Uterus (tissue), 3 donors: ENCODE measurements at regions not wholly inside any gene's neighbourhood (a gene's known extent, or its start where the extent isn't known, plus 50 kb on each side); places are given as distances from the start of the nearest gene placed in this dataset.

Experiments
- DNase-seq, 2 donors: peaks; one replicate each; pipeline ENCODE4 v3.0.0-alpha.2; 2019 to 2020
- H3K27ac ChIP-seq, 2 donors: fragments of 200-600 bp; sonication (generic); 1 replicate in 1 of 2; 2 replicates in 1 of 2; pipeline ENCODE4 v1.5.1; 2016 to 2018
- H3K27me3 ChIP-seq, 2 donors: fragments of 200-600 bp; sonication (generic); one replicate each; pipeline ENCODE4 v1.5.1; 2018 to 2019; ENCODE audit warnings: control low read depth in 1 of 2
- H3K36me3 ChIP-seq, 2 donors: fragments of 200-600 bp; sonication (generic); one replicate each; pipeline ENCODE4 v1.5.1; 2019; ENCODE audit warnings: control low read depth in 1 of 2
- H3K4me1 ChIP-seq, 2 donors: fragments of 200-600 bp; sonication (generic); one replicate each; pipeline ENCODE4 v1.5.1; 2018 to 2019; ENCODE audit warnings: control low read depth in 1 of 2
- H3K4me3 ChIP-seq, 2 donors: fragments of 200-600 bp; sonication (generic); 1 replicate in 1 of 2; 2 replicates in 1 of 2; pipeline ENCODE4 v1.5.1; 2018 to 2019; ENCODE audit warnings: mild to moderate bottlenecking in 1 of 2
- H3K9me3 ChIP-seq, 2 donors: fragments of 200-600 bp; sonication (generic); one replicate each; pipeline ENCODE4 v1.5.1; 2019; ENCODE audit warnings: control low read depth in 1 of 2
- POLR2A ChIP-seq, 2 donors: fragments of 450-650 bp; IDR thresholded peaks; one replicate each; pipeline ENCODE4 v1.6.1; 2016; ENCODE audit warnings: antibody characterized with exemption in 2 of 2, mild to moderate bottlenecking in 1 of 2, moderate library complexity in 1 of 2
- intact Hi-C: fragments of 100-400 bp; cut with DNase I; formaldehyde crosslinking; loops from one replicate; pipeline ENCODE4 v1.15.1; 2023; ENCODE audit warnings: low total_unique reads
- TF ChIP-seq, protein P1 (sequence below), 4 experiments: fragments of 200-600 bp in 2 of 4; fragments of 450-650 bp in 2 of 4; sonication (generic) in 2 of 4; IDR thresholded peaks; one replicate each; pipeline ENCODE4 v1.5.1; 2016 to 2019; ENCODE audit warnings: antibody characterized with exemption in 4 of 4, mild to moderate bottlenecking in 2 of 4, moderate library complexity in 1 of 4
- donor health status: DM: yes; HTN: yes; CAD: no.

DNA sequence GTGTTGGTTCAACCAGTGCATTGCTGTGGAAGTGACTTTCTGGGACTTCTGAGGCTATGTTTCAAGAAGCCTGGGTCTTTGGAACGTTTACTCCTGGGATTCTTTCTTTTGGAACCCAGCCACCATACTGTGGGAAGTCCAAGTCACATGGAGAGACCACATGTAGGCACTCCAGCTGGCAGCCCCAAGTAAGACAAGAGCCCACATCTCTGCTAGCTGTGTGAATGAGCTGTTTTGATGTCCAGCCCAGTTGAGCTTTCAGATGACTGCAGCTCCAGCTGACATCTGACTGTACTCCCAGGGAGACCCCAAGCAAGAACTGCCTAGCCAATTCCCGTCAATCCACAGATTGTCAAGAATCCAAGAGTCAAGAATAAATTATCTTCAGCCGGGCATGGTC, 60.1 kb upstream of the SPATA31D4 start:
- H3K4me1 ChIP-seq: no peaks in the 10 kb centered on the region
- DNase-seq: no peak
- intact Hi-C loops: no loop called here
- no peak overlapping the region for H3K27ac ChIP-seq
- H3K9me3 ChIP-seq: no peaks in the 10 kb centered on the region
- TF ChIP-seq, protein P1, sequence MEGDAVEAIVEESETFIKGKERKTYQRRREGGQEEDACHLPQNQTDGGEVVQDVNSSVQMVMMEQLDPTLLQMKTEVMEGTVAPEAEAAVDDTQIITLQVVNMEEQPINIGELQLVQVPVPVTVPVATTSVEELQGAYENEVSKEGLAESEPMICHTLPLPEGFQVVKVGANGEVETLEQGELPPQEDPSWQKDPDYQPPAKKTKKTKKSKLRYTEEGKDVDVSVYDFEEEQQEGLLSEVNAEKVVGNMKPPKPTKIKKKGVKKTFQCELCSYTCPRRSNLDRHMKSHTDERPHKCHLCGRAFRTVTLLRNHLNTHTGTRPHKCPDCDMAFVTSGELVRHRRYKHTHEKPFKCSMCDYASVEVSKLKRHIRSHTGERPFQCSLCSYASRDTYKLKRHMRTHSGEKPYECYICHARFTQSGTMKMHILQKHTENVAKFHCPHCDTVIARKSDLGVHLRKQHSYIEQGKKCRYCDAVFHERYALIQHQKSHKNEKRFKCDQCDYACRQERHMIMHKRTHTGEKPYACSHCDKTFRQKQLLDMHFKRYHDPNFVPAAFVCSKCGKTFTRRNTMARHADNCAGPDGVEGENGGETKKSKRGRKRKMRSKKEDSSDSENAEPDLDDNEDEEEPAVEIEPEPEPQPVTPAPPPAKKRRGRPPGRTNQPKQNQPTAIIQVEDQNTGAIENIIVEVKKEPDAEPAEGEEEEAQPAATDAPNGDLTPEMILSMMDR (IDR thresholded peaks at IDR 0.05): no peak
- TF ChIP-seq POLR2A (IDR thresholded peaks at IDR 0.05): no peak
- H3K36me3 ChIP-seq: no peaks in the 10 kb centered on the region
- H3K27me3 ChIP-seq: no peaks in the 10 kb centered on the region
- H3K4me3 ChIP-seq: no peak overlapping the region

DNA sequence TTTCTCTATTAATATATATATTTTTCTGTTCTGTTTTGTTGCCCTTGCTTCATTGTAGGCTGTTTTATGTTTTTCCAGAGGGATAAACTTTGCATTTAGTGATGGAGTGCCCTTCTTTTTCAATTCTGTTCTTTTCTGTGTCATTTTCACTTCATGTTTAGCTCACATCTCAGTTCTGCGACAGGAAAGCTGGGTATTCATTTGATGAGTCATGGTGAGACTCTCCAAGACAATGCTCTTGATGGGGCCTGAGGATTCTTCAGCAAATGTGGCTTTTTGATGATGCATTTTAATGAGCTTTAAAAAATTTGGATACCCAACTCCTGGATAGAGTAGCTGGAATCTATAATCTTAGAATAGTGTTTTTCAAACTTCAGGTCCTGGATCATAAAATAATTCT, 56.5 kb upstream of the SPATA31D4 start:
- Histone ChIP-seq H3K4me3 (no peak overlapping the region), H3K27ac (no peak overlapping the region), H3K9me3 (no peaks in the 10 kb centered on the region), H3K36me3 (no peaks in the 10 kb centered on the region), H3K27me3 (no peaks in the 10 kb centered on the region), H3K4me1 (no peaks in the 10 kb centered on the region)
- intact Hi-C loops: no loop called here
- no peak for TF ChIP-seq POLR2A (IDR thresholded peaks at IDR 0.05)
- TF ChIP-seq, protein P1 (IDR thresholded peaks at IDR 0.05): no peak
- DNase-seq: no peak

DNA sequence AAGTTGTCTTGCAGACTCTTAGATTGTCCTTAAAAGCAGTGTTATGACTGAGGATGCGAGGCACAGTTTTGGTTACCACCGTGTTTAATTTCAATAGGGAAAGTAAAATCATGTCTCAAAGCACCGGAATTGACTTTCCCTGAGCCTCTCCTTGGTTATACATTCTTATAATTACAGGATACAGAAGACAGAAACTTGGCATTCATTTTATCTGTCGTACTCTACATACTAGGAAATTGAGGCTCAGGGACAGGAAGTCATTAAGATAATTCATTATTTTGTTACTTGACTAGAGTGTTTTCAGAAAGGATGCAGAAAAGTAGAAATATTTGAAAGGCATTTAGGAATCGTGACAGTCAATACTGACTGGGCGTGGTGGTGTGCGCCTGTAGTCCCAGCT, 54.0 kb upstream of the SPATA31D4 start:
- DNase-seq: no peak
- H3K27ac ChIP-seq: no peak overlapping the region
- intact Hi-C loops: no loop called here
- H3K27me3 ChIP-seq: no peaks in the 10 kb centered on the region
- H3K4me1 ChIP-seq: no peaks in the 10 kb centered on the region
- no peak overlapping the region for H3K4me3 ChIP-seq
- no peaks in the 10 kb centered on the region for H3K36me3 ChIP-seq
- TF ChIP-seq, protein P1 (IDR thresholded peaks at IDR 0.05): no peak
- no peak for TF ChIP-seq POLR2A (IDR thresholded peaks at IDR 0.05)
- H3K9me3 ChIP-seq: no peaks in the 10 kb centered on the region

DNA sequence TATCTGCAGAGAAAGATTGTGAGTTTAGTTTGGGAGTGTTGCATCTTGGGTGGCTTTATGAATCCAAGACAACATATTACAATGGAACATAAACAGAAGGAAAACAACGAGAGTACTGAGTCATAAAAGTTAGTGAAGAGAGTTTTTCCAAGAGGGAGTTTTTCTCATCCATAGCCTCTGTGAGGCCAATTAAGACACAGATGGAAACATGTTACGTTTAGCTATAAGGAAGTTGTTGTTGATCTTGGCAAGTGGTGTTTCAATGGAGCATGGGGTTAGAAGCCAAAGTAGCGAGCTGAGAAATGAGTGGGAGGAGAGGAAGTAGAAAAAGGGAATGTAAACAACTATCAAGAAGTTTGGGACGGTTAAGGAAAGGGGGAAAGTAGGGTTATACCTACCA, 53.3 kb upstream of the SPATA31D4 start:
- Histone ChIP-seq H3K4me3 (no peak overlapping the region), H3K27ac (no peak overlapping the region), H3K4me1 (no peaks in the 10 kb centered on the region), H3K9me3 (no peaks in the 10 kb centered on the region), H3K27me3 (no peaks in the 10 kb centered on the region), H3K36me3 (no peaks in the 10 kb centered on the region)
- TF ChIP-seq, protein P1 (IDR thresholded peaks at IDR 0.05): no peak
- TF ChIP-seq POLR2A (IDR thresholded peaks at IDR 0.05): no peak
- intact Hi-C loops: no loop called here
- no peak for DNase-seq

DNA sequence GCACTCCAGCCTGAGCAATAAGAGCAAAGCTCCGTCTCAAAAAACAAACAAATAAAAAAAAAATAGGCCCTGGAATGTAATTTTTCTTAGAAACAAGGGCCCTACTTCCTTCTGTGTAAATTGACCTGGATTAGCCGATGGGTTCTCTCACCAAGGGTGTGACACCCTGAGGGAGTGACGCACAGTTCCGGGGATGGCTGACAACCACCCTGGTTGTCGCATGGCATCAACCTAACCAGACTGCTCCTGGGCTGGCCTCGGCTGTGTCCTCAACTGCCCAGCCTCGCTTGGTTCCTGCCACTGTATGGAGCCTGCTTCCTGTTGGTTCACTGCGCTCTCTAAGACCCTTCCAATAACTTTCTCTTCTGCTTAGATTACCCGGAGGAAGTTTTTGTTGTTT, 51.2 kb upstream of the SPATA31D4 start:
- H3K27ac ChIP-seq: no peak overlapping the region
- H3K27me3 ChIP-seq: no peaks in the 10 kb centered on the region
- no peak for TF ChIP-seq POLR2A (IDR thresholded peaks at IDR 0.05)
- TF ChIP-seq, protein P1 (IDR thresholded peaks at IDR 0.05): no peak
- H3K4me1 ChIP-seq: no peaks in the 10 kb centered on the region
- intact Hi-C loops: no loop called here
- H3K9me3 ChIP-seq: no peaks in the 10 kb centered on the region
- H3K4me3 ChIP-seq: no peak overlapping the region
- no peak for DNase-seq
- H3K36me3 ChIP-seq: no peaks in the 10 kb centered on the region
